ENCODE measurements at regions not wholly inside any gene's neighbourhood (a gene's known extent, or its start where the extent isn't known, plus 50 kb on each side); places are given as distances from the start of the nearest gene placed in this dataset.

- DNase-seq (ENCODE audit: low read depth, low spot score) (no peak), ATAC-seq (no peak)
- in situ Hi-C loops (cut with HindIII; ENCODE audit: low pct_unique_long_range_greater_than_20kb, low sequenced_read_pairs), result no loop called here
- Histone ChIP-seq H3K4me3 (ENCODE audit: low read depth in 2 of 2, low read length in 2 of 2) (no peak overlapping the region), H3K36me3 (ENCODE audit: control insufficient read depth, insufficient read depth, low read length) (no peaks in the 10 kb centered on the region), H3K4me1 (ENCODE audit: control insufficient read depth, insufficient read depth, low read length) (no peaks in the 10 kb centered on the region), H3K27ac (ENCODE audit: low read length) (no peak overlapping the region), H3K9me3 (ENCODE audit: control insufficient read depth, insufficient read depth, low read depth, low read length) (no peaks in the 10 kb centered on the region), H3K27me3 (ENCODE audit: control insufficient read depth, insufficient read depth, low read length) (peaks cover 3% of the 10 kb centered on the region; the same call in 1 of the 2 replicates)
- no TSS peak for BruUV-seq (replicated peaks)
- TF ChIP-seq CTCF (IDR thresholded peaks at IDR 0.05) (no peak), POLR2AphosphoS5 (IDR thresholded peaks at IDR 0.05; ENCODE audit: low read depth, low read length) (no peak), SIN3A (IDR thresholded peaks at IDR 0.05; ENCODE audit: borderline replicate concordance, insufficient read depth, low read depth, low read length) (no peak), TCF7L2 (IDR thresholded peaks at IDR 0.05; ENCODE audit: low read depth, low read length) (no peak)
- TF ChIP-seq, protein P1, sequence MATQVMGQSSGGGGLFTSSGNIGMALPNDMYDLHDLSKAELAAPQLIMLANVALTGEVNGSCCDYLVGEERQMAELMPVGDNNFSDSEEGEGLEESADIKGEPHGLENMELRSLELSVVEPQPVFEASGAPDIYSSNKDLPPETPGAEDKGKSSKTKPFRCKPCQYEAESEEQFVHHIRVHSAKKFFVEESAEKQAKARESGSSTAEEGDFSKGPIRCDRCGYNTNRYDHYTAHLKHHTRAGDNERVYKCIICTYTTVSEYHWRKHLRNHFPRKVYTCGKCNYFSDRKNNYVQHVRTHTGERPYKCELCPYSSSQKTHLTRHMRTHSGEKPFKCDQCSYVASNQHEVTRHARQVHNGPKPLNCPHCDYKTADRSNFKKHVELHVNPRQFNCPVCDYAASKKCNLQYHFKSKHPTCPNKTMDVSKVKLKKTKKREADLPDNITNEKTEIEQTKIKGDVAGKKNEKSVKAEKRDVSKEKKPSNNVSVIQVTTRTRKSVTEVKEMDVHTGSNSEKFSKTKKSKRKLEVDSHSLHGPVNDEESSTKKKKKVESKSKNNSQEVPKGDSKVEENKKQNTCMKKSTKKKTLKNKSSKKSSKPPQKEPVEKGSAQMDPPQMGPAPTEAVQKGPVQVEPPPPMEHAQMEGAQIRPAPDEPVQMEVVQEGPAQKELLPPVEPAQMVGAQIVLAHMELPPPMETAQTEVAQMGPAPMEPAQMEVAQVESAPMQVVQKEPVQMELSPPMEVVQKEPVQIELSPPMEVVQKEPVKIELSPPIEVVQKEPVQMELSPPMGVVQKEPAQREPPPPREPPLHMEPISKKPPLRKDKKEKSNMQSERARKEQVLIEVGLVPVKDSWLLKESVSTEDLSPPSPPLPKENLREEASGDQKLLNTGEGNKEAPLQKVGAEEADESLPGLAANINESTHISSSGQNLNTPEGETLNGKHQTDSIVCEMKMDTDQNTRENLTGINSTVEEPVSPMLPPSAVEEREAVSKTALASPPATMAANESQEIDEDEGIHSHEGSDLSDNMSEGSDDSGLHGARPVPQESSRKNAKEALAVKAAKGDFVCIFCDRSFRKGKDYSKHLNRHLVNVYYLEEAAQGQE (IDR thresholded peaks at IDR 0.05; ENCODE audit: insufficient read depth in 1 of 2, low read depth in 2 of 2, low read length in 1 of 2), result no peak
- POLR2A ChIA-PET, result no interaction called here
- intact Hi-C loops (cut with micrococcal nuclease; ENCODE audit: unreplicated experiment), result no loop called here
- CTCF ChIA-PET, result no interaction called here
These were observed 82.2 kb upstream of the SLC1A4 start for GRCh38 chr2:64906853-64907536.

DNA sequence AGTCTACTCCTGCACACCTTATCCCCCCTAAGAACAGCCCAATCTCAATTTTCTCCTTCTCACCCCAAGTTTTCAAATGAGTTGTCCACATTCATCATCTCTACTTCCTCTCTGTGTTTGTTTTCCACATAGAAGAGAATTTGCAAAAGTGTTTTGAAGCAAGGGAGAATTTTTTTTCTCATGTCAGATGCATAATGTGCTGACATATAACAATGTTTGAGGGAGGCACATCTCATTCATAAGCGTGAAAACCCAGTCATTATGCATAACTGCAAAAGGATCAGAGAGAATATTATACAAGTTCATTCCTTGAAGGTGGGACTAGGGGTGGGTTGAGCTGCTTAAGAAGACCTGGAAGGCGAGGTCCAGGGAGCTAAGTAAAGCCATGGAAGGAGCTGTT, 80.8 kb upstream of the SLC1A4 start:
- H3K9me3 ChIP-seq (ENCODE audit: control insufficient read depth, insufficient read depth, low read depth, low read length), result no peaks in the 10 kb centered on the region
- H3K4me3 ChIP-seq (ENCODE audit: low read depth in 2 of 2, low read length in 2 of 2), result no peak overlapping the region
- ChIA-PET POLR2A (no interaction called here), CTCF (interaction anchor here (0.6 to 0.8 kb wide), 5 partner anchors 9 to 548 kb away, joined by 3 to 6 read pairs (median 5); no protein-coding TSS in a partner anchor)
- DNase-seq (ENCODE audit: low read depth, low spot score) (no peak), ATAC-seq (no peak)
- in situ Hi-C loops (cut with HindIII; ENCODE audit: low pct_unique_long_range_greater_than_20kb, low sequenced_read_pairs) (no loop called here), intact Hi-C loops (cut with micrococcal nuclease; ENCODE audit: unreplicated experiment) (no loop called here)
- no peaks in the 10 kb centered on the region for H3K4me1 ChIP-seq (ENCODE audit: control insufficient read depth, insufficient read depth, low read length)
- H3K27me3 ChIP-seq (ENCODE audit: control insufficient read depth, insufficient read depth, low read length), result peaks cover 3% of the 10 kb centered on the region; the same call in 1 of the 2 replicates
- H3K36me3 ChIP-seq (ENCODE audit: control insufficient read depth, insufficient read depth, low read length), result no peaks in the 10 kb centered on the region
- no TSS peak for BruUV-seq (replicated peaks)
- TF ChIP-seq SIN3A (IDR thresholded peaks at IDR 0.05; ENCODE audit: borderline replicate concordance, insufficient read depth, low read depth, low read length) (no peak), CTCF (IDR thresholded peaks at IDR 0.05) (no peak), POLR2AphosphoS5 (IDR thresholded peaks at IDR 0.05; ENCODE audit: low read depth, low read length) (no peak), TCF7L2 (IDR thresholded peaks at IDR 0.05; ENCODE audit: low read depth, low read length) (no peak)
- TF ChIP-seq, protein P1 (IDR thresholded peaks at IDR 0.05; ENCODE audit: insufficient read depth in 1 of 2, low read depth in 2 of 2, low read length in 1 of 2), result no peak
- H3K27ac ChIP-seq (ENCODE audit: low read length), result no peak overlapping the region
